Peyer's patch (tissue), 4 donors: ENCODE measurements at regions not wholly inside any gene's neighbourhood (a gene's known extent, or its start where the extent isn't known, plus 50 kb on each side); places are given as distances from the start of the nearest gene placed in this dataset.

Experiments used
- CTCF ChIP-seq, 6 experiments: fragments of 450-650 bp in 4 of 6; fragments of 200-600 bp in 2 of 6; sonication (generic) in 1 of 6; IDR thresholded peaks; one replicate each; pipeline ENCODE4 v1.5.1; 2017 to 2019; ENCODE audit warnings: antibody characterized with exemption in 6 of 6, mild to moderate bottlenecking in 3 of 6, moderate library complexity in 1 of 6
- POLR2A ChIP-seq, 2 donors: fragments of 450-650 bp; IDR thresholded peaks; one replicate each; pipeline ENCODE4 v1.5.1; 2017; ENCODE audit warnings: antibody characterized with exemption in 2 of 2, mild to moderate bottlenecking in 2 of 2, moderate library complexity in 2 of 2

DNA sequence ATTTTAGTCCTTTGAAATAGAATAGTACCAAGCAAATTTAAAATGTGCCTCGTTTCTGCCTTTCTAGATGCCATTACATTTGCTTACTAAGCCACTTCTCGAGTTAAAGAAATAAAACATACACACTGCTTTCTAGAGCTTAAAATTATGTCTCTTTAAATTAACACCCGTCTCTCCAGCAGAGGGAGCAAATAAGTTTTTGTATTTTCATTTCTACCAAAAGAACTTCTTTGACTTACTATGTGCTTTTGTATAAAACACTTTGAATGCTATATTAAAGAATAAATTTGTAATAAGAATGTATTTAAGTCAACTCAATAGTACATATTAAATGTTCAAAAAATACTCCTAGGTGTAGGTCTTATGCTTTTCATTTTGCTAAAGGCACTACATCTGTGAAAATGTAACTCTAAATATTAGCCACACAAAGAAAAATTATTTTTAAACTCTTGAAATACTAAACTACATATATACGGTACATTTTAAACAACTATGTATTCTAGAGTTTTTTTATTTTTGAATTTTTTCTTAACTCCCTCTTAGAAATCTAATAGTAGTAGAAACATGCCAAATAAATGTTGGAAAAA is 269.3 kb upstream of the MIR17HG start:
- peak in 2 of 6 experiments; percentile 11 for TF ChIP-seq CTCF (IDR thresholded peaks at IDR 0.05)
- TF ChIP-seq POLR2A (IDR thresholded peaks at IDR 0.05): no peak
